KG1 (cell line): ENCODE measurements at regions not wholly inside any gene's neighbourhood (a gene's known extent, or its start where the extent isn't known, plus 50 kb on each side); places are given as distances from the start of the nearest gene placed in this dataset.
"Not testable (repeated sequence)": the region's sequence is repeated elsewhere in the genome, so short reads cannot be mapped to it uniquely, and the experiment has no call there.

Experiments used
- DNase-seq: peaks from one replicate; lab custom pipeline; 2025; lab: John Stamatoyannopoulos, UW

- DNase-seq = not testable (repeated sequence)
Observed at GRCh38 chr10:46095943-46096342, 49.9 kb upstream of the MSMB start.

- DNase-seq = no peak
Observed at GRCh38 chr10:46096446-46096845, 50.4 kb upstream of the MSMB start.

- no peak for DNase-seq
Observed at GRCh38 chr10:46096909-46097575, 51.0 kb upstream of the MSMB start.

GRCh38 chr10:46097576-46098317, 51.7 kb upstream of the MSMB start:
- DNase-seq = no peak

GRCh38 chr10:46098386-46098785, 52.3 kb upstream of the MSMB start:
- DNase-seq = no peak

- not testable (repeated sequence) for DNase-seq
Observed at GRCh38 chr10:46098925-46099324, 52.9 kb upstream of the MSMB start.

- DNase-seq = no peak
Observed at GRCh38 chr10:46104071-46104585, 58.1 kb upstream of the MSMB start.

GRCh38 chr10:46105416-46105815, 59.3 kb upstream of the MSMB start:
- DNase-seq = not testable (repeated sequence)

- not testable (repeated sequence) for DNase-seq
Observed at GRCh38 chr10:46105856-46106409, 59.9 kb upstream of the MSMB start.

GRCh38 chr10:46106410-46107255, 60.6 kb upstream of the MSMB start:
- DNase-seq = peak; percentile 56

GRCh38 chr10:46108158-46108499, 62.1 kb upstream of the MSMB start:
- DNase-seq = not testable (repeated sequence)

- DNase-seq = not testable (repeated sequence)
Observed at GRCh38 chr10:46154271-46154670, 108.2 kb upstream of the MSMB start.

- not testable (repeated sequence) for DNase-seq
Observed at GRCh38 chr10:46154683-46155082, 108.6 kb upstream of the MSMB start.

- not testable (repeated sequence) for DNase-seq
Observed at GRCh38 chr10:46156866-46157265, 110.8 kb upstream of the MSMB start.

- no peak for DNase-seq
Observed at GRCh38 chr10:46169736-46170135, 117.1 kb upstream of the ANTXRL start.

- no peak for DNase-seq
Observed at GRCh38 chr10:46170789-46171188, 116.0 kb upstream of the ANTXRL start.

GRCh38 chr10:46171661-46172060, 115.1 kb upstream of the ANTXRL start:
- no peak for DNase-seq

- no peak for DNase-seq
Observed at GRCh38 chr10:46175296-46175695, 111.5 kb upstream of the ANTXRL start.

- DNase-seq = no peak
Observed at GRCh38 chr10:46175831-46176230, 111.0 kb upstream of the ANTXRL start.

GRCh38 chr10:46187431-46187830, 99.4 kb upstream of the ANTXRL start:
- not testable (repeated sequence) for DNase-seq

- DNase-seq = no peak
Observed at GRCh38 chr10:46197050-46197449, 89.7 kb upstream of the ANTXRL start.

- DNase-seq = no peak
Observed at GRCh38 chr10:46198516-46198915, 88.3 kb upstream of the ANTXRL start.
